ENCODE measurements at regions not wholly inside any gene's neighbourhood (a gene's known extent, or its start where the extent isn't known, plus 50 kb on each side); places are given as distances from the start of the nearest gene placed in this dataset.

DNA sequence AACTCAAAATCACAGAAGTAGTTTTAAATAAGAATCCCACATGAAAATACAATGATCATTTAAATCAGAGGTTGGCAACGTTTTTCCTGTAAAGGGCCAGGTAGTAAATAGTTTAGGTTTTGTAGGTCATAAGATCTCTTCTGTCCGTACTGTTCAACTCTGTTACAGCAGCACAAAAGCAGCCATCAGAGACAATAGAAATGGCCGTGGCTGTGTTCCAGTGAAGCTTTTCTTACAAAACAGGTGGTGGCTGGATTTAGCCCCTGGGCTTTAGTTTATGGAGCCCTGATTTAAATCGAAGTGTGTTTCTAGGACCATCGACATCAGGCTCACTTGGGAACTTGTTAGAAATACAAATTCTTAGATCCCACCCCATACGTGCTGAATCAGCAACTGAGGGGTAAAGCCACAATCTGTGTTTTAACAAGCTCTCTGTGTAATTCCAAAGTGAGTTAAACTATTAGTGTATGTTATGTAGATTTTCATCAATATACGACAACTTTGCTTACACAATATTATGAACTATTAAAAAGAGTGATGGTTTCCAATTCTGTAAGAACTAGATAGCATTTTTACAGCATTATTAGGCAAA is 54.8 kb upstream of the MIR17HG start:
- DNase-seq = no peak

DNA sequence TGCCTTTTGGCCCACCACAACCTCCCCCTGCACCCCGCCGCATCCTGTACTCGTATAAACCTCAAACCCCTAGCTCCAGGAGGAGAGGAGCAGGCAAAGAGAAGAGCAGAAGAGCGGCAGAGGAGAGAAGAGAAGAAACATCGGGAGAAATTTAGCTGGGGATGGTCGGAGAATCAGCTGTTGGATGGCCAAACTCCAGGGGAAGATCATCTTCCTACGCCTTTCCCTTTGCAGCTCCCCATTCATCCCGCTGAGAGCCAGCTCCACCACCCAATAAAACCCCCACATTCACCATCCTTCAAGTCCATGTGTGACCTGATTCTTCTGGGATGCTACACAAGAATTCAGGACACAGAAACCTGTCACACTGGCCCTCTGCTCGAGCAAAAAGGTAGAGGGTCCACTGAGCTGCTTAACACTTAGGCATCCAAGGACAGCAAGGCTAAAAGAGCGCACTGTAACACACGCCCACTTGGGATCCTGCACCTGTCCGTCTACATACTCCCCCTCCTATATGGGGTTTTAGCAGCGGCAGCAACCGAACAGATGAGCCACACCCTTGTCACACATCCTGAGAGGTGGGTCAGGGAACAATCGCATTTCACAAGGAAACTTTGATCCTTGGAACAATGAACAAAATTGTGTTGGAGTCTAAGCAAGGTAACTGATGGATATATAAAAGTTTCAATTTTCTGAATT is 51.6 kb upstream of the MIR17HG start:
- peak; percentile 30 for DNase-seq

DNA sequence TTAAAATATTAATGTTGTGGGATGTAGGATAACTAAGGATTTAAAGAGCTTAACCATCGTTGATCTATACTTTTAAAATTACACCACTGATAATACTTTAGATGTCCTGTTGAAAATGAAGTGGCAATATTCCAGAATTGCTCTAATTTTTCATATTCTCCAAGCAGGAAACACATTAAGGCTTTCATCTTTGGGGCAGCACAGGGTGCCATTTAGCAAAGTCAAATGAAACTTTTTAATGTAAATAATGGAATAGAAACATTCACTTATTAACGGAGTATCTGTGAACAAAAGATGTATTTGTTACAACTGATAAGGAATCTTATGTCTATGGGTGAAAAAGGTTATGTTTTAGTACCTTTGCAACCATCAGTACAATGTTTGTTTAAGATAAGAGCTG is 50.0 kb upstream of the MIR17HG start:
- DNase-seq = no peak
